ENCODE measurements at regions not wholly inside any gene's neighbourhood (a gene's known extent, or its start where the extent isn't known, plus 50 kb on each side); places are given as distances from the start of the nearest gene placed in this dataset.

DNA sequence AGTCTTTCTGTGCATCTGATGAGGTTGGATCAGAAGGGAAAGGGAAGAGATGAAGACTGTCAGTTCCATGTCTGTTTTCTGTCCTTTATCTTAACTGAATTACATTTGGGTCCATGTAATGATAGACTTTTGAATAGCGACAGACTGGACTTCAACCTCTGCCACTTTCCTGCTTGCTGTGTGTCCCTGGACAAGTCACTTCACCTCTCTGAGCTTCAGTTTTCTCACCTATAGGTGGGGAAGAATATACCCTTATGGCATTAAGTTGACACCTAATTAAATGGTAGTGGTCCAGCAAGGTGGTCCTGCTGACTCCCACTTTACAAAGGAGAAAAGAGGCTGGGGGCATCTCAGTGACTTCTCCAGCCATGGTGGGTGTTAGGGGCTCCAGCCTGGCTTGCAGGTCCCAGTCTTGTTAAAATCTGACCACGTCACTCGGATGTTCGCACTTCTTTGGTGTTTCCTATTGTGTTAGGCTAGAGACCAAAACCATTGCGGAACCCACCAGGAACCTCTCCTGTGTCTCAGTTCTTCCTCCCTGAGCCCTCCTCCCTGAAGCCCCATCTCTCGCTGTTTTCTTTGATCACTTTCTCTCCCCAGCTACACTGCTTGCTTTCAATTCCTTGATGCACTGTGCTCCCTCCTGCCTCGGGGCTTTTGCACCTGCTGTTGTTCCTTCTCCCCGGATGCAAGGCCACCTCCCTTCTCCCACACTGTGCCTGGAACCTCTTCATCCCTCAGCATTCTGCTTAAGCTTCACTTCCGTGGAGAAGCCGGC lies 256.5 kb downstream of the NSG2 start:
- Mint-ChIP-seq H3K4me3 (no peak overlapping the region), H3K27me3 (peaks cover 11% of the 10 kb centered on the region), H3K4me1 (ENCODE audit: low read depth) (no peaks in the 10 kb centered on the region), H3K27ac (no peak overlapping the region), H3K9me3 (ENCODE audit: low read depth) (no peaks in the 10 kb centered on the region), H3K36me3 (no peaks in the 10 kb centered on the region)

DNA sequence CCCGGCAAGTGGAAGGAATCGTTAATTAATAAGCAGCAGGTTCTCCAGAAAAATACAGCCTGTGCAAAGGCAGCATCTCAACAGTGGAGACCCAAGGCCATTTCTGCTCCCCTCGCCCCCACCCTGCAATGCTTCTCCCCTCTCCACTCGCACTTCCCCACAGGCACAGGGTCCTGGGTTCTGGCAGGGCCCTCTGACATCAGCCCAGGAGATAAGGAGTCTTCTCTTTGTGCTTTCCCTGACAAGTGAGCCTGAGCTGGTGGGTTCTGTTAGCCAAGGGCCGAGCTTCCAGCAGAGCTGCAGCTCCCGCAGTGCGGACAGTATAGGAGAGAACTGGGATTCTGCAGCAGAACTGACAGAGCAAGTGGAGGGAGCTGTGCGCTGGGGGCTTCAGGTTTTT lies 257.5 kb downstream of the NSG2 start:
- Mint-ChIP-seq H3K9me3 (ENCODE audit: low read depth) (no peaks in the 10 kb centered on the region), H3K27me3 (peaks cover 11% of the 10 kb centered on the region), H3K4me3 (no peak overlapping the region), H3K36me3 (no peaks in the 10 kb centered on the region), H3K27ac (no peak overlapping the region), H3K4me1 (ENCODE audit: low read depth) (no peaks in the 10 kb centered on the region)

DNA sequence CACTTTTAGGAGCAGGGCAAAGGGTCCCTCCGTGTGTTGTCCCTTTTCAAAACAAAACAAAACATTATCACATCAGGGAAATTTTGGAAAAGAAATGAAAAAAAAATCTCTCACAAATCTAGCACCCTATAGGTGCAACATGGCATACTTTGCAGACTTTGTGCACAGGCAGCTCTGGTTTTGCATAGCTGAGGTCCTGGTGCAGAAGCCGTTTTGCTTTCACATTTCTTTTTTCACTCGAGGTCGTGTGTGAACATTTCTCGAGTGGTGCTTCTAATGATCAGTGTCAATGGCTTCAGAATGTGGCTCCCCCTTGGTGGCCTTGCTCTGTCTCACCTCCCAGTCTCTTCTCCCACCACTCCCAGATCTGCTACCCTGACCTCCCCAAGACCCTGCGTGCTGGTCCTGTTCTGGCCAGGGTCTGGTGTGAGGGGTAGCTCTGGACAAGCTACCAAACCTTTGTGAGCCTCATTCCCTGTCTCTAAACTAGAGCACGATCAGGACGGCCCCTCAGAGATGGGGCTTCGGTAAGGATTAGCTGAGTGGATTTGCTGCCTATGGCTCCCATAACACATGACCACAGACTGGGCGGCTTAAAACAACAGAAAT lies 258.0 kb downstream of the NSG2 start:
- H3K36me3 Mint-ChIP-seq: no peaks in the 10 kb centered on the region
- no peaks in the 10 kb centered on the region for H3K4me1 Mint-ChIP-seq (ENCODE audit: low read depth)
- no peak overlapping the region for H3K27ac Mint-ChIP-seq
- H3K4me3 Mint-ChIP-seq: no peak overlapping the region
- no peaks in the 10 kb centered on the region for H3K9me3 Mint-ChIP-seq (ENCODE audit: low read depth)
- peaks cover 11% of the 10 kb centered on the region for H3K27me3 Mint-ChIP-seq

DNA sequence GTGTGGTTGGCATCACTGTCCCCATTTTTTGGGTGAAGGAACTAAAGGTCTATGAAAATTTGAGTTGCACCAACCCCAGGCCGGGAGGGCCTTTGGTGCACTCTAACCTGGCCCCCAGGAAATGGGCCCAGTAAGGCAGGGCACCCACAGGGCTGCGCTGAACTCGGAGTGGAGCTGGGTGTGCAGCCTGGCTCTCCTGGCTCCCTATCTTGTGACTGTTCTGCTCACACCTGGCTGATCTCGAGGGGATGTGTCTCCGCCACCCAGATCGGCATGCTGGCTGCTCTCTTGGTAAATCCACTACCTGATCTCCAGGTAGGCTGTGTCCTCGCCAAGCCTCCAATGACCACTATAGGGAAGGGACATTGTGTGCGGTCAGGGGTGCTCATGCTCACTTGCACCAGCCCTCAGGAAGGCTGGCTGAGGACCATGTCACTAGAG lies 259.8 kb downstream of the NSG2 start:
- H3K27me3 Mint-ChIP-seq: peaks cover 12% of the 10 kb centered on the region

DNA sequence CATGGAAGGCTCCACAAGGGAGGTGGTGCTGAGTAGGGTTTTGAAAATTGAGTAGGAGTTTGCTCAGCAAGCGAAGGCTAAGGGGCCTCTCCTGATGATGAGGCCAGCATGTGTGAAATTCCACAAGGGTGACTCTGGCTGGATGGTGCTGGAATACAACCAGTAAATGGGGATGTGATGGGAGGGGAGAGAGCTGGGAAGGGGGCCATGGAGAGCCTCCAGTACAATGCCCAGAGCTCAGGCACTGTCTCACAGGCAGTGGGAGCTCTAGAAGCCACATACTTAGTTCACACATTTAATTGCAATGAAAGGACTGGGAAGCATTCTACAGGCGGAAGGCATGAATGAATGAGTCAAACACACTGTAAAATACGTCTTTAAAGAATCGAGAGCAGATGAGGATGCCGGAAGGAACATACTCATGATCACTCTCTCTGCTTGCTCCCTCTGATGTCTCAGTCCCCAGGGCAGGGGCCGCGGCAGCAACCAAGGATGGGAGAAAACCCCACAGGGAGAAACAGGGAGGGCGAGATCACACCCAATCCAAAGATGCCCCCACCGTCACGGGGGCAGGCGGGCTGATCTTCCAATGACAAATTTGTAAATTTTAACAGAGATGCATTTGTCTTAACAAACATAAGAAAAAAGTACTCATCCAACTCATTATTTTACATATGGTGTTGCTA lies 261.0 kb downstream of the NSG2 start:
- Mint-ChIP-seq H3K27me3 (peaks cover 18% of the 10 kb centered on the region), H3K4me1 (ENCODE audit: low read depth) (no peaks in the 10 kb centered on the region), H3K4me3 (no peak overlapping the region), H3K9me3 (ENCODE audit: low read depth) (no peaks in the 10 kb centered on the region), H3K27ac (no peak overlapping the region), H3K36me3 (no peaks in the 10 kb centered on the region)

More for the DNA sequence above, 259.8 kb downstream of the NSG2 start:
- H3K27ac Mint-ChIP-seq: no peak overlapping the region
- no peak overlapping the region for H3K4me3 Mint-ChIP-seq
- no peaks in the 10 kb centered on the region for H3K4me1 Mint-ChIP-seq (ENCODE audit: low read depth)
- H3K9me3 Mint-ChIP-seq (ENCODE audit: low read depth): no peaks in the 10 kb centered on the region
- no peaks in the 10 kb centered on the region for H3K36me3 Mint-ChIP-seq

DNA sequence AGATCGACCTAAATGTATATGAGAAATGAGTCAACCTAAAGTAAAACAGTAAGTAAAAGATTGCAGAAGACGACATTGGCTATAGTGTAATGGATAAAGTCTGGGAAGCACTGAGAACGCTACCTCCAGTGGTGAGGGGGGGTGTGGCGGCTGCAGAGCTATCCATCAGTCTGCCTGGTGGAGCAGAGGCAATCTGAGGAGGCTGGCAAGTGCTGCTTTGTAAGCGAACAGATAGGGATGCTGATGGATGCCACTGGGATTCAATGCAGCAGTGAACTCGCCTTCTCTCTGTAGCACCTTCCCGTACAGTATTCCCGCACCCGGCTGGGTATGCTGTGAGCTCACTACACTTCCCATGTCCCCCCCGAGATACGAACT lies 261.5 kb downstream of the NSG2 start:
- H3K4me1 Mint-ChIP-seq (ENCODE audit: low read depth): no peaks in the 10 kb centered on the region

DNA sequence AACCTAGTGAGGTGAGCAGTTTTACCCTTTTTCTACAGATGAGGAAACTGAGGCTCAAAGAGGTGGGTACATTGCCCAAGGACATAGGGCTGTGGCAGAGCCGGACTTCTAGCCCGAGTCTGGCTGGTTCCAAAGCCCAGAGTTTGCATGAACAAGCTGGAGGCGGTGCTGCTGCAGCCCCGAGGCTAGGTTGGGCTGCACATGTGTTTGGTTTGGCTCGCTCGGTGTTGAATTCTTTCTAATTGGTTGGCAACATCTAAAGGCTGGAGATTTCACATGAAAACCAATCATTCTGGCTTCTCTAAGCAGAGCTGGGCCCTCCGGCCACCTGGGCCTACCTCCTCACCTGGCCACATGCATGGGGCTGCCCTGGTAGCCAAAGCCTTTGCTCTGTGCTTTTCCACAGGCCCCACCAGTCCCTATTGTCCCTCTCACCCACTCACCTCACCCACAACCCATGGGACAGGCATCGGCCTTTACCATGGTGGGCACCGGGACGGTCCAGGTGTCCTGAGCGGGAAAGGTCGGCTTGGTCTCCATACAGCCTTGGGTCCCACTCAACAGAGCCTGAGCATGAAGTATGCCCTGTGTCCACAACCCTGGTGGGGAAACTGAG lies 262.3 kb downstream of the NSG2 start:
- Mint-ChIP-seq H3K9me3 (ENCODE audit: low read depth) (no peaks in the 10 kb centered on the region), H3K36me3 (no peaks in the 10 kb centered on the region), H3K4me1 (ENCODE audit: low read depth) (peaks cover 2% of the 10 kb centered on the region), H3K27me3 (peaks cover 20% of the 10 kb centered on the region), H3K4me3 (no peak overlapping the region), H3K27ac (no peak overlapping the region)

More for the DNA sequence above, 261.5 kb downstream of the NSG2 start:
- no peak overlapping the region for H3K27ac Mint-ChIP-seq
- H3K27me3 Mint-ChIP-seq: peaks cover 18% of the 10 kb centered on the region
- no peak overlapping the region for H3K4me3 Mint-ChIP-seq
- no peaks in the 10 kb centered on the region for H3K9me3 Mint-ChIP-seq (ENCODE audit: low read depth)
- no peaks in the 10 kb centered on the region for H3K36me3 Mint-ChIP-seq

DNA sequence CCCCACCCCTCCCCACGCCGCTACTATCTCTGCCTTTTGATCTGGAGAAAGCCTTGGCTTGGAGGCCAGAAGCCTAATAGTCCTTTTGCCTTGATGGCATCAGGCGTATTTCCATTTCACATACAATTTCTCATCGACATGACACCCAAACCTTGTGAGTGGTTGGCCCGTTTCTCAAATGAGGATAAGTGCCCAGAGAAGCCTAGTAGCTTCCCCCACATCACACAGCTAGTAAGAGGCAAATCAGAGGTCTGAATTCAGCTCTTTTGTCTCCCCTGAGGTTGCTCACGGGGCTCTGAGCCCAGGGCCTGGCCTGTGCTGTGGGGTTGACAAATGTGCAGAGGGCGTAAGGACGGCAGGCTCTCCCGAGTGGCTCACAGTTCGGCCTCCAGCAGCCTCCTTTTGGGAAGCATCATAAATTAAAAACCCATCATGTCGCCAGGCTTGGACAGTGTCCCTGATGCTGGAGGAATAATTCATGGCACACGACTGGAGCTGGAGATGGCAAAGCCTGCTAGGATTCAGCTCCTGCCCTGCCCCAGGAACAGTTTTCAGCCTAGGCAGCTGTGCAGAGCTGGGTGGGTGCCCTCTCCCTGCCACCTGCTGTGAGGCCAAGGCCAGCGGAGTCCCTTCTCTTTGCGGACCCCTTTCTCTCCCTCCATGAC lies 263.8 kb downstream of the NSG2 start:
- H3K9me3 Mint-ChIP-seq (ENCODE audit: low read depth): no peaks in the 10 kb centered on the region
- no peak overlapping the region for H3K27ac Mint-ChIP-seq
- H3K36me3 Mint-ChIP-seq: no peaks in the 10 kb centered on the region
- no peak overlapping the region for H3K4me3 Mint-ChIP-seq
- H3K27me3 Mint-ChIP-seq: peaks cover 23% of the 10 kb centered on the region
- peaks cover 2% of the 10 kb centered on the region for H3K4me1 Mint-ChIP-seq (ENCODE audit: low read depth)

DNA sequence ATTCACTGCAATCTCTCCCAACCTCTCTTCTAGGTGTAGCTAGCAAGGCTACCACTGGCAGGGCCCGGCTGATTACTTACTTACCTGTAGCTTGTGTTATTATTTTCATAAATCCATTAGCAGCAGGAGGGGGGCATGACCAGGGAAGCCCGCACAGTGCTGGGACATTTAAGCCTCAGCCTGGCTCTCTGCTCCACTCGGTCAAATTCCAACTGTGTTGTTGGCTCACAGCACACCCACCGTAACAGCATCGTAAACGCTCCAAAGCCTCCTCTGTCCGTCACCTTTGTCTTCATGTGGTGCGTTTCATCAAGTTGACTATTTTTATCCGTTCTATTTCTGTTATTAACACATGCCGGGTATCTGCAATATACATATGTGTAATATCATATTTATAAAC lies 264.7 kb downstream of the NSG2 start:
- Mint-ChIP-seq H3K27ac (no peak overlapping the region), H3K36me3 (no peaks in the 10 kb centered on the region), H3K4me3 (no peak overlapping the region), H3K4me1 (ENCODE audit: low read depth) (peaks cover 2% of the 10 kb centered on the region), H3K27me3 (peaks cover 28% of the 10 kb centered on the region), H3K9me3 (ENCODE audit: low read depth) (no peaks in the 10 kb centered on the region)

DNA sequence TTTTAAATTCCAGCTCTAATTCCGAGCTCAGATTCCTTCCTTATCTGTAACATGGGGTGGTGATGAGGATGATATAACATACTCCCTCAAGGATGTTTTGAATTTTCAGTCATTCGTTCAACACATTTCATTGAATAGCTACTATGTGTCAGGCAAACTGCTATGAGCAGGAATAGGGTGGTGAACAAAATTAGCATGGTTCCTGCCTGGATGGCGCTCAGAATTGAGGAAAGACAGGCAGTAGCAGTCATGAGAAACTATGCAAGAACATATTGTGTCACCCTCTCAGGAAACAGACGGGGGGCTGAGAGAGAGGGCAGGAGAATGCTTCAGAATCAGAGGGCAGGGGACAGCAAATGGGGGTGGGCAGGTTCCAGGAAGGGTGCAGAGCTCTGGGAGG lies 265.2 kb downstream of the NSG2 start:
- no peak overlapping the region for H3K27ac Mint-ChIP-seq
- peaks cover 2% of the 10 kb centered on the region for H3K4me1 Mint-ChIP-seq (ENCODE audit: low read depth)
- peaks cover 29% of the 10 kb centered on the region for H3K27me3 Mint-ChIP-seq
- H3K36me3 Mint-ChIP-seq: no peaks in the 10 kb centered on the region
- H3K4me3 Mint-ChIP-seq: peak overlapping the region; percentile 59
- no peaks in the 10 kb centered on the region for H3K9me3 Mint-ChIP-seq (ENCODE audit: low read depth)

DNA sequence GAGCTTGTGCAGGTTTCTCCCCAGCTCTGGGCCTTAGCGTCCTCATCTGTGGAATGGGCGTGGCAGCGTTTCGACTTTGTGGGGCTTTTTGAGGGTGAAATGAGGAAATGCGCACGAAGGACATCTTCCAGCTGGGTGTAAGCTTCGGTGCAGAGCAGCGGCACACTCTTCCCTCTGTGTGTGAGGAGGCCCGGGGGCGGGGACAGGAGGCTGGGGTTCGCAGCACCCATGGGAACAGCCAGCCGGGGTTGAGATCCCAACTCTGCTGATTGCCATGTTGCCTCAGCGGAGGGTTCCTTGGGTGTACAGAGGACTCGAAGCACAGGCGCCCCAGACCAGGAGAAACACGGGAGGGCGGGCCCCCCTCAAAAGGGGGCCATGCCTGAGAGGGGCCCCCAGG lies 265.6 kb downstream of the NSG2 start:
- Mint-ChIP-seq H3K27me3 (peaks cover 27% of the 10 kb centered on the region), H3K36me3 (no peaks in the 10 kb centered on the region), H3K4me3 (no peak overlapping the region)

DNA sequence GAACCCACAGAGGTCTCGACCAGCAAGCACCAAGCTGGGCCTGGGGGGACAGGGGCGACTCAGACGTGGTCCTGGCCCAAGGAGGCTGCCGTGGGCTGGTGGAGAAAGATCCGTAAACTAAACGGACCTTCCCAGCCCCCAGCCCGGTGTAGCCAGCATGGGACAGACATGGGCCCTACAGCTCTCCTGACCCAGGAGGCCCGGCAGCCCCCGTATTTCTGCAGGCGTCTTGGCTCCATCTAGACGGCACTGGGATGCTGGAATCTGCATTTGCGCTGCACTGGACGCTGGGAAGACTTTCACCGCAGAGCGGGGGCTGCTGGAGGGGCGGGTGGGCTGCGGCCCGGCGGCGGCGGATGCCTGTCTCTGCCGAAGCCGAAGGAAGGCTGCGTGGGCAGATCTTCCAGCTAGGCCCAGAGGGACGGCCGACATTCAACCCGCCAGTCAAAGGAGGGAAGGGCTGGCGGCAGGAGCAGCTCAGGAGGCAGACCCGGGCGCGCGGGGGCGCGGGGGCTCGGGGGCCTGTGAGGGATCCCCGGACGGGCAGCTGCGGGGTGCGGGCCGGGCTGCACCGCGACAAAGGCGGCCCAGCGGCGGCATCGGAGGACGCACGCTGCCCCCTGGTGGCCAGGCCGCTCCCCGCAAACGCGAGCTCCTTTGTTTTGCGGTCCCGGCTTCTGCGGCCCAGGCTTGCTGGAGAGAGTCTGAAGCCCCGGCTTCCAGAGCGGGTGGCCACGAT lies 266.2 kb downstream of the NSG2 start:
- peaks cover 2% of the 10 kb centered on the region for H3K4me1 Mint-ChIP-seq (ENCODE audit: low read depth)
- peaks cover 31% of the 10 kb centered on the region for H3K27me3 Mint-ChIP-seq
- H3K36me3 Mint-ChIP-seq: no peaks in the 10 kb centered on the region
- no peaks in the 10 kb centered on the region for H3K9me3 Mint-ChIP-seq (ENCODE audit: low read depth)
- H3K27ac Mint-ChIP-seq: no peak overlapping the region
- no peak overlapping the region for H3K4me3 Mint-ChIP-seq

More for the DNA sequence above, 265.6 kb downstream of the NSG2 start:
- Mint-ChIP-seq H3K9me3 (ENCODE audit: low read depth) (no peaks in the 10 kb centered on the region), H3K27ac (no peak overlapping the region), H3K4me1 (ENCODE audit: low read depth) (peaks cover 2% of the 10 kb centered on the region)

DNA sequence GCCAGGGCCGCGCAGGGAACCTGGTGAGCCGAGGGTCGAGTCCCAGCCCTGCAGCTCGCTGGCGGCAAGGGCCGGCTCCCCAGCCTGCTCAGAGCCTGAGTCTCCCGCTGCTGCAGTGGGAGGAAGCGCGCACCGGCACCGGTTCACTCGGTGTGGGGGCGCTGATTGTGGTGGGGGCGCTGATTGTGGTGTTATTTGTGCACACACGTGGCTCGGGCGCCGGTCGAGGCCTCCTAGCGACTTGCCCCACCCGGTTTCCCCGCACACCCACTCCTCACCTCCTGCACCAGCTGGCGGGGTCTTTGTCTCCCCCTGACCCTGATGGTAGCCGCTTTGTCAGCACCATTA lies 266.7 kb downstream of the NSG2 start:
- Mint-ChIP-seq H3K9me3 (ENCODE audit: low read depth) (no peaks in the 10 kb centered on the region), H3K27ac (no peak overlapping the region), H3K4me1 (ENCODE audit: low read depth) (peaks cover 2% of the 10 kb centered on the region), H3K36me3 (no peaks in the 10 kb centered on the region), H3K27me3 (peaks cover 31% of the 10 kb centered on the region), H3K4me3 (no peak overlapping the region)

DNA sequence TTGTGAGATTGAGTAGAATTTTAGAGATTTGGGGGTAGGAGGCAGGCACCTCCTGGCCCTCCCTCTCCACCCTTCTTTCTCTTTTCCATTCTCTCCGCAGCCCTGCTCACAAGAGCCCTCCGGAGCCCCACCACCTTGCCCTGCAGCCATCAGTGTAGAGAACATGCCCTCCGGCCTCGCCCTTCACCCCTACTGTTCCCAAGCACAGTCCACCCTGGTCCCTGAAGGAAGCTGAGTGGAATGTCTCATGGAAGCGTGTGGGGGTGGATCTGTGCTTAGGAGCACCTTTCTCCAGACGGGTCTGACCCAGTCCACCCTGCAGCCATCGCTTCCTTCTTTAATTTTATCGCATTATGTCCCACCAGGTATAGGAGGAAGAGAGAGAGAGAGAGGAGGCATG lies 267.1 kb downstream of the NSG2 start:
- H3K27me3 Mint-ChIP-seq: peaks cover 31% of the 10 kb centered on the region
- peaks cover 2% of the 10 kb centered on the region for H3K4me1 Mint-ChIP-seq (ENCODE audit: low read depth)
- no peaks in the 10 kb centered on the region for H3K36me3 Mint-ChIP-seq
- H3K9me3 Mint-ChIP-seq (ENCODE audit: low read depth): no peaks in the 10 kb centered on the region
- H3K27ac Mint-ChIP-seq: no peak overlapping the region
- H3K4me3 Mint-ChIP-seq: peak overlapping the region; percentile 69

Measured in activated naive CD8-positive, alpha-beta T cell (primary cell).